ENCODE measurements at regions not wholly inside any gene's neighbourhood (a gene's known extent, or its start where the extent isn't known, plus 50 kb on each side); places are given as distances from the start of the nearest gene placed in this dataset.

DNA sequence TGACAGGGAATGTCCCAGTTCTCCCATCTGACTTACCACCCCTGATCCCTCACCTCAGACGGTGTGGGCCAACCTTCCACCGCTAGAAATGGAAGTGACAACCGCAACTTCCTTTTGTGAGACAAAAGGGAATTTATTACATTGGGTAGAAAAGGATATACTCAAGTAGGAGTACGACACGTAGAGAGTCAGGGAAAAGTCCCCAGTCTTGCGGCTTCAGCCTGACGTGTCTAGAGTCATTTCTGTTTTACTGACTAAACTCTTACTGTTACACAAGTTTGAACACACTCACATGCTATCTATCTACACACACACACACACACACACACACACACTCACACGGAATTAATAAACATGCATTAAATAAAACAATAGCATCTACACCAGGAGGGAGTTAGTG lies 178.9 kb downstream of the COPRS start:
- no peaks in the 10 kb centered on the region for H3K4me1 ChIP-seq
- H4K20me1 ChIP-seq (ENCODE audit: low read depth) = no peaks in the 10 kb centered on the region
- no peak for TF ChIP-seq EZH2phosphoT487 (IDR thresholded peaks at IDR 0.05)
- H2AFZ ChIP-seq (replicated peaks) = no peak overlapping the region
- H3K27me3 ChIP-seq = peaks cover 3% of the 10 kb centered on the region
- Mint-ChIP-seq H3K36me3 (no peaks in the 10 kb centered on the region), H3K27me3 (ENCODE audit: insufficient read depth, low read depth) (peaks cover 3% of the 10 kb centered on the region), H3K4me3 (no peak overlapping the region), H3K9me3 (peaks cover 5% of the 10 kb centered on the region), H3K27ac (peak overlapping the region; percentile 26), H3K4me1 (peaks cover 5% of the 10 kb centered on the region)
- no peak overlapping the region for H3K4me2 ChIP-seq
- no peak overlapping the region for H3K9ac ChIP-seq
- no peaks in the 10 kb centered on the region for H3F3A ChIP-seq (ENCODE audit: low read depth)
- H3K36me3 ChIP-seq = no peaks in the 10 kb centered on the region
- DNase-seq (ENCODE audit: low spot score) = no peak
- no peak overlapping the region for H3K4me3 ChIP-seq
- H3K27ac ChIP-seq = no peak overlapping the region
- no peaks in the 10 kb centered on the region for H3K79me2 ChIP-seq (ENCODE audit: low read depth)
- no peaks in the 10 kb centered on the region for H3K9me3 ChIP-seq (ENCODE audit: low read depth)

DNA sequence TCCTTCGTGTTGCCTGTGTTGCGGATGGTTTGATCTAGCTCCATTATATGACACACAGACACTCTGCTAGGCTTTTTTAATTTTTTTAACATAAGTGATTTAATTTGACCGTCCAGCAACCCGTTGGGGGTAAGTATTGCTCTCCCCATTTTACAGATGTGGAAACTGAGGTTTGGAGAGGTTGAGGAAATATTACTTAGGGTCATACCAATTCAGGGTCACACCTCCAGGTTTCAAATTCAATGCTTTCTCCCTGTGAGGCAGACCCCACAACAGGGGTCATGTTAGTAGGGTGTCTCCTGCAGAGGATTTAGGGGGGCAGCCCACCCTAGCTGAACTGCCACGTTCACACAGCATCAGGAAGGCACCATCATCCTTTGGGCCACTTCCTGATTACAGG lies 179.4 kb downstream of the COPRS start:
- no peaks in the 10 kb centered on the region for H3K9me3 ChIP-seq (ENCODE audit: low read depth)
- no peak overlapping the region for H3K4me3 Mint-ChIP-seq
- H3F3A ChIP-seq (ENCODE audit: low read depth) = no peaks in the 10 kb centered on the region
- H3K27me3 ChIP-seq = peaks cover 3% of the 10 kb centered on the region
- H3K4me1 ChIP-seq = no peaks in the 10 kb centered on the region
- H3K36me3 ChIP-seq = no peaks in the 10 kb centered on the region
- H3K36me3 Mint-ChIP-seq = no peaks in the 10 kb centered on the region
- H3K9ac ChIP-seq = no peak overlapping the region
- no peak overlapping the region for H3K27ac Mint-ChIP-seq
- H3K4me2 ChIP-seq = no peak overlapping the region
- TF ChIP-seq, protein P1, sequence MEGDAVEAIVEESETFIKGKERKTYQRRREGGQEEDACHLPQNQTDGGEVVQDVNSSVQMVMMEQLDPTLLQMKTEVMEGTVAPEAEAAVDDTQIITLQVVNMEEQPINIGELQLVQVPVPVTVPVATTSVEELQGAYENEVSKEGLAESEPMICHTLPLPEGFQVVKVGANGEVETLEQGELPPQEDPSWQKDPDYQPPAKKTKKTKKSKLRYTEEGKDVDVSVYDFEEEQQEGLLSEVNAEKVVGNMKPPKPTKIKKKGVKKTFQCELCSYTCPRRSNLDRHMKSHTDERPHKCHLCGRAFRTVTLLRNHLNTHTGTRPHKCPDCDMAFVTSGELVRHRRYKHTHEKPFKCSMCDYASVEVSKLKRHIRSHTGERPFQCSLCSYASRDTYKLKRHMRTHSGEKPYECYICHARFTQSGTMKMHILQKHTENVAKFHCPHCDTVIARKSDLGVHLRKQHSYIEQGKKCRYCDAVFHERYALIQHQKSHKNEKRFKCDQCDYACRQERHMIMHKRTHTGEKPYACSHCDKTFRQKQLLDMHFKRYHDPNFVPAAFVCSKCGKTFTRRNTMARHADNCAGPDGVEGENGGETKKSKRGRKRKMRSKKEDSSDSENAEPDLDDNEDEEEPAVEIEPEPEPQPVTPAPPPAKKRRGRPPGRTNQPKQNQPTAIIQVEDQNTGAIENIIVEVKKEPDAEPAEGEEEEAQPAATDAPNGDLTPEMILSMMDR (IDR thresholded peaks at IDR 0.05) = no peak
- TF ChIP-seq EZH2phosphoT487 (IDR thresholded peaks at IDR 0.05) = no peak
- no peak for TF ChIP-seq EZH2 (IDR thresholded peaks at IDR 0.05)
- no peak overlapping the region for H3K27ac ChIP-seq
- no peak overlapping the region for H3K4me3 ChIP-seq
- no peaks in the 10 kb centered on the region for H4K20me1 ChIP-seq (ENCODE audit: low read depth)
- no peak overlapping the region for H2AFZ ChIP-seq (replicated peaks)
- no peak for DNase-seq (ENCODE audit: low spot score)
- H3K27me3 Mint-ChIP-seq (ENCODE audit: insufficient read depth, low read depth) = peaks cover 3% of the 10 kb centered on the region
- no peaks in the 10 kb centered on the region for H3K79me2 ChIP-seq (ENCODE audit: low read depth)
- H3K4me1 Mint-ChIP-seq = peaks cover 5% of the 10 kb centered on the region
- peaks cover 5% of the 10 kb centered on the region for H3K9me3 Mint-ChIP-seq

DNA sequence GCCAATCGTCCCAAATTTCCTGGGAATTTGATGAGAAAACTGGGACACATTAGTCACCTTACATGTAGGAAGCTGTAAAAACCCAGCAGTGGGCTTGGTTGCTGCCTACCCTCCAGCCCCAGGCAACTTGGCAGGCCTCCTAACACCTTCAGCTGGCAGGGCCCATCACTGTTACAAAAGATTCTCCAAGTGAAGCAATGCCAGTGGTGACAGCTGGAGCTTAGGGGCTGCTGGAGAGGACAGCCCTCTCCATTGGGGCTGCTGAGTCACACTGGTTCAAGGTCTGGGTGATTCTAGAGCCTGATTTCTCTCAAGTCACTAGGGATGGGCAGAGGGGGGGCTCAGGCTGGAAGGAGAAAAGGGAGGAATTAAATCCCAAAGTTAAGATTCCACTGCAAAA lies 180.6 kb downstream of the COPRS start:
- Histone ChIP-seq H3K9ac (no peak overlapping the region), H2AFZ (replicated peaks) (no peak overlapping the region), H3K79me2 (ENCODE audit: low read depth) (no peaks in the 10 kb centered on the region), H3K4me3 (no peak overlapping the region), H4K20me1 (ENCODE audit: low read depth) (no peaks in the 10 kb centered on the region), H3K27me3 (peaks cover 3% of the 10 kb centered on the region), H3K9me3 (ENCODE audit: low read depth) (no peaks in the 10 kb centered on the region), H3K27ac (no peak overlapping the region), H3K4me1 (no peaks in the 10 kb centered on the region), H3F3A (ENCODE audit: low read depth) (no peaks in the 10 kb centered on the region), H3K36me3 (no peaks in the 10 kb centered on the region), H3K4me2 (no peak overlapping the region)
- Mint-ChIP-seq H3K9me3 (peaks cover 5% of the 10 kb centered on the region), H3K4me3 (no peak overlapping the region), H3K27me3 (ENCODE audit: insufficient read depth, low read depth) (peaks cover 6% of the 10 kb centered on the region), H3K27ac (no peak overlapping the region), H3K4me1 (peaks cover 5% of the 10 kb centered on the region), H3K36me3 (no peaks in the 10 kb centered on the region)
- TF ChIP-seq EZH2phosphoT487 (IDR thresholded peaks at IDR 0.05) = no peak
- no peak for DNase-seq (ENCODE audit: low spot score)

DNA sequence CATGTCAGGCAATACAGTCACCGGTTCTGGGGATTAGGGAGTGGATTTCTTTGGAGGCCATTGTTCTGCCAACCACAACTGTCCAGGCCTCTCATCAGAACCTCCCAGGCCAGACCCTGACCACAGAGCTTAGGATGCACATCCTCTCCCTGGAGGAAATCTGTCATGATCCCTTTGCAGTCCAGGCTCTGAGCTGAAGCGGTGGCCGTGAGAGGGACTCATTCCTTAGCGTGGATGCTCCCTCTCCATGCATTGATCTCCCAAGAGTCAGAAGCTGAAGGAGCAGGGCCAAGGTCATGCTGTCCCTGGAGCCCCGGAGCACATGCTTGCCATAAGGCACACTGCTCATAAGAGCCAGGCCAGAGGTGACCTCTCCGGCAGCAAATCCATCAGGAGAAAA lies 181.4 kb downstream of the COPRS start:
- no peaks in the 10 kb centered on the region for H4K20me1 ChIP-seq (ENCODE audit: low read depth)
- no peak overlapping the region for H2AFZ ChIP-seq (replicated peaks)
- no peaks in the 10 kb centered on the region for H3K9me3 ChIP-seq (ENCODE audit: low read depth)
- no peaks in the 10 kb centered on the region for H3K36me3 Mint-ChIP-seq
- no peaks in the 10 kb centered on the region for H3F3A ChIP-seq (ENCODE audit: low read depth)
- no peak overlapping the region for H3K4me3 Mint-ChIP-seq
- H3K27me3 Mint-ChIP-seq (ENCODE audit: insufficient read depth, low read depth) = peaks cover 10% of the 10 kb centered on the region
- H3K4me3 ChIP-seq = no peak overlapping the region
- no peak overlapping the region for H3K9ac ChIP-seq
- TF ChIP-seq EZH2phosphoT487 (IDR thresholded peaks at IDR 0.05) = no peak
- TF ChIP-seq, protein P1 (IDR thresholded peaks at IDR 0.05) = no peak
- TF ChIP-seq EZH2 (IDR thresholded peaks at IDR 0.05) = no peak
- peaks cover 5% of the 10 kb centered on the region for H3K9me3 Mint-ChIP-seq
- H3K27me3 ChIP-seq = no peaks in the 10 kb centered on the region
- peaks cover 8% of the 10 kb centered on the region for H3K4me1 Mint-ChIP-seq
- H3K36me3 ChIP-seq = no peaks in the 10 kb centered on the region
- DNase-seq (ENCODE audit: low spot score) = no peak
- no peak overlapping the region for H3K27ac ChIP-seq
- H3K4me2 ChIP-seq = no peak overlapping the region
- no peaks in the 10 kb centered on the region for H3K4me1 ChIP-seq
- no peaks in the 10 kb centered on the region for H3K79me2 ChIP-seq (ENCODE audit: low read depth)
- H3K27ac Mint-ChIP-seq = no peak overlapping the region
